GM19397 (cell line): ENCODE measurements at regions not wholly inside any gene's neighbourhood (a gene's known extent, or its start where the extent isn't known, plus 50 kb on each side); places are given as distances from the start of the nearest gene placed in this dataset.

ENCODE experiments used
- ATAC-seq: cut with Tn5 transposase; IDR thresholded peaks from one replicate; pipeline ENCODE4 v1.9.1; 2021; ENCODE audit warnings: mild to moderate bottlenecking, moderate library complexity; ENCODE audit not compliant: unreplicated experiment

GRCh38 chr7:32191305-32191704 lies 121.1 kb upstream of the PDE1C start:
- ATAC-seq = no peak

DNA sequence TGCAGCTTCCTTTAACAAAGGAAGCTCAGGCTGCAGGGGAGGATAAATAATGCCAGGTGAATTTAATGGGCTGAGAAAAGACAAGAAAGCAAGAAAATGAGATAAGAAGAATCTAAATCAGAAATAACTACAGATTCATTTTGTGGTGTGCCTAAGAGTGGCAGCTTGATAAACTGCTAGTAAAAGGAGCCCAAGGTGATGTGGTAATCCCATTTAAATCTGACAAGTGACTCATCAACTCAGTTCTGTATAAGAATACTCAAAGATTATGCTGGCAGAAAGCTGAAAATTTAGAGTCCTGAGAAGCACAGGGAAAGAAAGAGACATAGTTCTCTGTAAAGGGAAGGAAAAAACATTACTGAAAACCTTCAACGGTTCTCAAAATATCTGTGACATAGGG lies 109.4 kb upstream of the PDE1C start:
- ATAC-seq = no peak

- no peak for ATAC-seq
Measured at GRCh38 chr7:32178677-32179366, 108.6 kb upstream of the PDE1C start.

DNA sequence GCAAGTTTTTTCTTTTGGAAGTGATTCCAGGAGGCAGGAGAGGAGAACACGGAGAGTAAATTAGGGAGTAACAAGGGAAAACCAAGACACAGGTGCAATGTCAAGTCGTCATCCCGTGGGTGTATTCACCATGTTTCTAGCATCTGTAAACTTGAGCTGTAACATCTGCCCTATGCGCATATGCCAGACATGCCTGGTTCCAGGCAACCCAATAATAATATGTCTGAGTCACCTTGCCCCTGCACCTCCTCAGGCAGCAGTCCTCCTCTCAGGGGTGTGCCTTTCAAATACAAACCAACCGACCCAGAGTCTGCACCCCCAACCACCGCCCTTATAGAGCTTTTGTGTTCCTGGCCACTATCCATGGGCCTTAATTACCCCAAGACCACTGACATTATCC lies 107.0 kb upstream of the PDE1C start:
- ATAC-seq = no peak

- ATAC-seq = no peak
Measured at GRCh38 chr7:32175099-32175498, 104.9 kb upstream of the PDE1C start.

GRCh38 chr7:32171248-32171647 lies 101.0 kb upstream of the PDE1C start:
- no peak for ATAC-seq

GRCh38 chr7:32170838-32171237 lies 100.6 kb upstream of the PDE1C start:
- ATAC-seq = no peak

DNA sequence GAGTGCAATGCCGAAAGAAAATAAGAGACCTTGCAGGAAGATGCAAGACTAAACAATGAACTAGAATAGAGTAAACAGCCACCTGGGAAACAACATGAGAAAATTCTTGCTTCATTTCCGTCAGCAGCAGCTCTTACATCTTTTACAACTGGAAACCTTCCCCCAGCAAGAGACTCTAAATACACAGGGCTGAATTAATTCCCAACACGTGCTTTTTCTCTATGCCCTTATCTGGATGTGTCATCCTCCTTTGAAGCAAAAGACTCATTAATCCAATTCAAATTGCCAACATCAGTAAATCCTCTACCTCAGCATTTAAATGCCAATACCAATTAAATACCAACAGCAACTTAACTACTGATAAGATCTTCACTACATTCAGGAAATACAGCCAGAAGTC lies 99.0 kb upstream of the PDE1C start:
- ATAC-seq = no peak

GRCh38 chr7:32167815-32168214 lies 97.6 kb upstream of the PDE1C start:
- ATAC-seq = no peak

GRCh38 chr7:32167256-32167655 lies 97.0 kb upstream of the PDE1C start:
- ATAC-seq = no peak

DNA sequence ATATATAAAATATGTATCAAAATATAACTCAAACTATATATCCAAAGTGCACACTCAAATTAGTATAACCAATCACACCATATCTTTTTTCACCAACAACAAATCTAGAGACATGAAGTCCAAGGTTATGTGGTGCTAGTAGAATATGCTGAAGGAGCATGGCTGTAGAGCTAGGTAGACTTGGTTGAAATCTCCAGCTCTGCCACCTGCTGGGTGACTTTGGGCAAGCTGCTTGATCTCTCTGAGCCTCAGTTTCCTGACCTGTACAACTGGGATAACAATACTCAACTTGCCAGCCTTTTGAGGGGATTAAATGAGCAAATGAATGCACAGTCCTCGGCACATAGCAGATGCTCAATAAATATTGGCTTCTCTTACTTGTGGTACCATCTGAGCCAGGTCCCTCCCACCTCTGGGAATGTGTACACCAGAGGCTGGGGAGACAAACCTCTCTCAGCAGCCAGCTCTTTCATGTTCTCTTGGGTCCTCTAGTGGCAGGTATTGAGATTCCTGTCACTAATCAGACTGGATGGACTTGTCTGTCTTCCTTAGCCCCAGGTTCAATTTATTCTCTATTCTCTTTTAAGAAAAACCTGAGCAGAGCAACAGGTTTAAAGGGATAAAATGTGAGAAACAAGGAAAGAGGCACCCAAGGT lies 94.3 kb upstream of the PDE1C start:
- no peak for ATAC-seq

- no peak for ATAC-seq
Measured at GRCh38 chr7:32163896-32164295, 93.7 kb upstream of the PDE1C start.

- ATAC-seq = no peak
Measured at GRCh38 chr7:32163141-32163806, 93.1 kb upstream of the PDE1C start.

- ATAC-seq = no peak
Measured at GRCh38 chr7:32161708-32162107, 91.5 kb upstream of the PDE1C start.

GRCh38 chr7:32158751-32159745 lies 88.8 kb upstream of the PDE1C start:
- no peak for ATAC-seq

GRCh38 chr7:32158076-32158475 lies 87.9 kb upstream of the PDE1C start:
- no peak for ATAC-seq

- ATAC-seq = no peak
Measured at GRCh38 chr7:32155712-32156111, 85.5 kb upstream of the PDE1C start.

GRCh38 chr7:32154797-32155196 lies 84.6 kb upstream of the PDE1C start:
- ATAC-seq = no peak

DNA sequence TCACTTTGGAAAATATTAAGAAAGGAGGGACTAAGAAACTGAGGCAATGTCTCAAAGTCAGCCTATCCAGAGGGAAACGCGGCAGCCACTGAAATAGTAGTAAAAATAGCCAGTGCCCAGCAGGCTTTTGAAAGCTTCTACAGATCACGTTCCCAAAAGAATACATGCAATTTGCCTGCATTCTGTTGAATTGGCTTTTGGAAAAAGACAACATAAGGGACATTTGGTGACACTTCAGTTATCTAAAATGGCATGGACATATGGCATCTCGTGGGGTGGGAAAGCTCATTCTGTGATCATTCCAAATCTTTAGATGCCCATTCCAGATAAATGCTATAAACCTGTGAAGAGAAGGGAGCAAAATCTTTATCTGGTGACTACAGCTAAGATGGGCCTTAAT lies 82.8 kb upstream of the PDE1C start:
- ATAC-seq = no peak

GRCh38 chr7:32152576-32152975 lies 82.4 kb upstream of the PDE1C start:
- ATAC-seq = no peak

DNA sequence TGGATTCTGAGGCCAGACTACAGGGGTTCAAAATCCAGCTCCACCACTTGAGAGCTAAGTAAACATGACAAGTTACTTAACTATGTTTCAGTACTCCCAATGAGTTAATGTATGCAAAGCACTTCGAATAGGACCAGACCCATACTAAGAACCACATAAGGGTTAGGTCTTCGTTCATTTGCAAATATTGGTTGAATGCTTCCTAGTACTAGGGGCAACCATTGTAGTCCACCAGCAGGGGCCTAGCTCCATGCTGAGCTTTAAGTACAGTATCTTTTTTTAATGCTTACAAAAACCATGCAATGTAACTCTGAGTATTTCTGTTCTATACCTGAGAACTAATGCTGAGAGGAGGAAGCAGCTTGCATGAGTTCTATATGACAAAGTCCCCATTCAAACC lies 80.4 kb upstream of the PDE1C start:
- ATAC-seq = no peak
